Keratinocyte (primary cell): ENCODE measurements at regions not wholly inside any gene's neighbourhood (a gene's known extent, or its start where the extent isn't known, plus 50 kb on each side); places are given as distances from the start of the nearest gene placed in this dataset.

Experiments
- CTCF ChIP-seq, 3 experiments: IDR thresholded peaks in 1 of 3; conservative IDR thresholded peaks in 1 of 3; optimal IDR thresholded peaks in 1 of 3; 2 replicates in 2 of 3; 3 replicates in 1 of 3; pipeline versions ENCODE3 to v1.5.1; 2011; ENCODE audit warnings: low read length in 3 of 3, mild to moderate bottlenecking in 3 of 3, moderate library complexity in 2 of 3, control low read depth in 1 of 3, inconsistent platforms in 1 of 3; ENCODE audit not compliant: insufficient read depth in 2 of 3; ENCODE audit errors: extremely low read depth in 1 of 3
- EZH2 ChIP-seq: IDR thresholded peaks from one replicate; pipeline ENCODE4 v1.6.1; 2012; ENCODE audit warnings: inconsistent platforms, mild to moderate bottlenecking, low read length, moderate library complexity

GRCh38 chr17:68679882-68680281 lies 78.7 kb upstream of the FAM20A start:
- TF ChIP-seq EZH2 (no peak), CTCF (optimal IDR thresholded peaks at IDR 0.05 in 1 of 3, IDR thresholded peaks at IDR 0.05 in 1 of 3, conservative IDR thresholded peaks at IDR 0.05 in 1 of 3; ENCODE audit: extremely low read depth in 1 of 3, insufficient read depth in 2 of 3, low read length in 3 of 3) (no peak)
